GM12892 (cell line): ENCODE measurements at regions not wholly inside any gene's neighbourhood (a gene's known extent, or its start where the extent isn't known, plus 50 kb on each side); places are given as distances from the start of the nearest gene placed in this dataset.
"Not testable (repeated sequence)": the region's sequence is repeated elsewhere in the genome, so short reads cannot be mapped to it uniquely, and the experiment has no call there.

Experiments
- DNase-seq: peaks from one replicate; pipeline ENCODE4 v3.0.0; 2011; ENCODE audit not compliant: insufficient read length
- FAIRE-seq: peaks from 2 replicates; lab custom pipeline; 2011; peaks lifted over from hg19 to GRCh38; lab: Jason Lieb, UNC
- POLR2A ChIP-seq: IDR thresholded peaks from 2 replicates; pipeline ENCODE4 v1.6.1; 2011; ENCODE audit warnings: low read depth, low read length, control low read depth
- POLR2AphosphoS5 ChIP-seq: IDR thresholded peaks from 2 replicates; pipeline ENCODE4 v1.6.1; 2011; ENCODE audit warnings: low read depth, low read length, control low read depth
- TAF1 ChIP-seq: IDR thresholded peaks from 2 replicates; pipeline ENCODE4 v1.6.1; 2011; ENCODE audit warnings: low read depth, mild to moderate bottlenecking, control low read depth, low read length, borderline replicate concordance

DNA sequence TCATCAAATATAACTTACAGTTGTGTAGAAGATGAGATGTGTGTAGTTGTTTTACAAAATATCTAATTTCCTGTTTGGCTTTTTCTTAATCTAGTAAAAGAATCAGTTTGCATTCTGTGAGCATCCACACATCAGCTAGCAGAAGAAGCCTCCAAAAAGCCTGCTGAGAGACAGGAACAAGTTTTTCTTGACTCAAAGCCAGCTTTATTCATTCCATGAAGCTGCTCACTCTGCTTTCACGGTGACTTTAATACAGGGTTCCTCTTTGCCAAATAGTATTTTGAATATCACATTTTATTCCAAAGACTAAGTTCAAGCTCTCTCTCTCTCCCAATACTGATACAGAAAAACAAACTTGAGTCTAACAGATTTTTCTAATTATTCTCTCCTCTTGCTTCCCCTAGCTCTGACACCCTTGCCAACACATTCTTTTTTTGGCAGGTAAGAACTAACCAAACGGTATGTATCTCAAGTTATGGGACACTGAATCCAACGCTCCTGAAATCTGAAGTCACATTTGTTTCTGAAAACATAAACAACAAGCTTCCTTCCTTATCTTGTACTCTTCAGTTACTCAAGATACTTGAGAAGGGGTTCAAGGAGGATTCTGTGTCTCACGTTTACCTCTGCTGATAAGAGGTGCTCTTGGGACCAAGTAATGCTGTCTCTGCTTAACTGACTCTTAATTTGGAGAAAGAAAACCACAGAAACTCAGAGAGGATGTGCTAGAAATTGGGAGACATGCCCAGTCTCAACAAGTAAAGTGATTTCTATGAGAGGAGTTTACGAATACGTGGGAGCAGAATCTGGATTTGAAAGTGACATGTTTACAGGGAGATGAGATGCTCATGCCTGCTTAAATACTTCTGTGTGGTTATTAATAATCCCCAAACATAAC is 184.2 kb upstream of the SPTLC3 start:
- DNase-seq (no peak), FAIRE-seq (no peak)
- no peak for TF ChIP-seq TAF1
- TF ChIP-seq POLR2A = no peak
- TF ChIP-seq POLR2AphosphoS5 = no peak

DNA sequence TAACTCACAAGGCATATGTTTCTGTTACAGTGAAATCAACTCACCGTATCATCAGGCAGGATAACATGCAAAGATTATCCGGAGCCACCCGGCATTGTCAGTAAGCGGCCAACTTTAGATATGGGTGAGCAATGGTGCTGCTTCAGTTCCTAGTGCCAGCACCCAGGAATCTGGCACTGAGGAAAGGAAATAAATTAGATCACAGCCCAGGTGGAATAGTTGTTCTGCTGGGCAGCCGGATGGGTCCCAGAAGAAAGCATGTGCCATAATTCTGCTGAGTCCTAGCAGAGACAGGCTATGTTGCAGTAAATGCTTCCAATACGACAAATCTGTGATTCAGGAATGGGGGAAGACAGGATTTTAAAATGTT is 183.6 kb upstream of the SPTLC3 start:
- FAIRE-seq (no peak), DNase-seq (no peak)
- TF ChIP-seq TAF1 (no peak), POLR2AphosphoS5 (no peak), POLR2A (no peak)

DNA sequence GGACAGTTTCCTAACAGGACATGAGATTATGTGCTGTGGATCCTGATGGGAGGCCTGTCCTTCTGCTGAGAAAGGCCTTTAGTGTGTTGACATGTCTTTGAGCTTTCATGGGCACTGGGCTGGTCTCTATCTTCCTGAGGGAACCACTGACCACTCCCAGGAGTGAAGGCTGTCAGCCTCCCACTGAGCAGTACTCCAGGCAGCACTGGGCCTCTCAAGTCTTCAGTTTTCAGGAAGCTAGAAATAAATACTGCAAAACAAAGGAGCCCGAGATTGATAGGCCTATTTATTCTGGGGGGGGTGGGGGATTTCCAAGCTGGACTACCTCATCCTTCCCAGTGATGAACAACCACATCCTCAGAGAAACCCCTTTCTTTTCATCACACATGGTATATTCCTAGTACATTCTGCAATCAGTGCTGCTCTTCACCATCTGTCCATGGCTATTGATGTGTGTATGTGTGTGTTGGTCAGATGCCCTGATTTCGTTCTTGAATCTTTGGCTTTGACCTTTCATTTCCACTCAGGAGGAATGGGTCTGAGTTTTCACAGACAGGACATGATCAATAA is 180.9 kb upstream of the SPTLC3 start:
- no peak for FAIRE-seq
- no peak for DNase-seq
- no peak for TF ChIP-seq POLR2AphosphoS5
- TF ChIP-seq TAF1 = no peak
- no peak for TF ChIP-seq POLR2A

DNA sequence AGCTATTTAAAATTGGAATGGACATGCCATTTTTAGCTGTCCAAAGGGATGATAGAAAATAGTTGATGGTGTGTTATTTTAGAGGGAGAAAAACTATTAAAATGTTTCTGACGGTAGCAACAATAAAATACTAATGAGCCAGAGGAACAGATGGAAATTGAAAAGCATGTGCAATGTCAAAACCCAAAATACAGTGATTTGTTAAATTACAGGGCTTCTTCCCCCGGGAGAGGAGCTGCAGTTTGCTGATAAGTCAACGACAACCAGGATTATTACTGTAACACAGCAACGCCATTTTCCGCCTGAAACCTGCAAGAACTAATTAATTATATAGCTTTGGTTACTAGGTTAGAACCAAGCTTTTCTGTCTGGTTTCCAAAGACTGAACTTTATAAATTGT is 179.6 kb upstream of the SPTLC3 start:
- FAIRE-seq (no peak), DNase-seq (no peak)
- TF ChIP-seq TAF1 (no peak), POLR2A (no peak), POLR2AphosphoS5 (no peak)

DNA sequence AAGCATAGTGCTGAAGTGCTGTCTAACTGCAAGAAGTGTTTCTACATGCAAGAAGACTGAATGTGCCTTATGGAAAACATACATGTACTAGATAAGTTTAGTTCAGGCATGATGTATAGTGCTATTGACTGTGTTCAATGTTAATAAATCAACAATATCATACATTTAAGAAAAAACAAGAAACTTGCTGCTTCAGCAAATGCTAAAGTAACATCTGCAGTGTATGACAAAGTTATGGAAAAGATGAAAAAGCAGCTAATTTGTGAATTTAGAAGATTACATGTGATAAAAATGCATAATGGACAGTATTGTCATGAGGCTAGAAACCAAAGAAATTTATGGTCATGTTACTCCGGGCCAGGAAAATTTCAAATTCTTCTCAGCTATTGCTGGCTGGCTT is 174.9 kb upstream of the SPTLC3 start:
- FAIRE-seq (no peak), DNase-seq (no peak)
- no peak for TF ChIP-seq TAF1
- no peak for TF ChIP-seq POLR2A
- no peak for TF ChIP-seq POLR2AphosphoS5

GRCh38 chr20:12835999-12836398 is 172.8 kb upstream of the SPTLC3 start:
- no peak for FAIRE-seq
- TF ChIP-seq POLR2A = no peak
- no peak for TF ChIP-seq POLR2AphosphoS5
- no peak for TF ChIP-seq TAF1
- DNase-seq = no peak

DNA sequence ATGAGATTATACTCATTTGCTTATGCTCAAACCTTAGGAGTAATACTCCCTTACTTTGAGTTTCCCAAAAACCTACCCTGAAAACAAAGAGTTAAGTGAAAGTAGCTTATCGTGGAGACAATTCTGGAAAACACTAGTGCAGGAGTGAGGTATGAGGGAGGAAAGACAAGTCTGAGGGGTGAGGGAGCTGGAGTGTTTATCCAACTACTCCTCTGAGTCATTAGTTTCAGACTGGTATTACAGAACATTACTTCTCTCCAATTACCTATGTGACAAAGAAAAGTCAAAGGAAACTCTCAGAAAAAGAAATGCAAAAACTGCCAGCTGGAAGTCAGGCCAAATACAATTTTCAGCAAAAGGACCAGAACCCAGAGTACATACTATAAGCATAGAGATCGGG is 171.1 kb upstream of the SPTLC3 start:
- no peak for FAIRE-seq

GRCh38 chr20:12838261-12838866 is 170.4 kb upstream of the SPTLC3 start:
- FAIRE-seq (no peak), DNase-seq (no peak)
- TF ChIP-seq POLR2A = no peak
- no peak for TF ChIP-seq TAF1
- no peak for TF ChIP-seq POLR2AphosphoS5

More for the DNA sequence above, 171.1 kb upstream of the SPTLC3 start:
- TF ChIP-seq POLR2A (no peak), TAF1 (no peak), POLR2AphosphoS5 (no peak)
- no peak for DNase-seq

- TF ChIP-seq POLR2AphosphoS5 = no peak
- TF ChIP-seq TAF1 = no peak
- no peak for TF ChIP-seq POLR2A
- no peak for DNase-seq
These were observed 160.9 kb upstream of the SPTLC3 start for GRCh38 chr20:12847872-12848271.

GRCh38 chr20:12849225-12849910 is 159.4 kb upstream of the SPTLC3 start:
- no peak for FAIRE-seq
- TF ChIP-seq POLR2AphosphoS5 (no peak), TAF1 (no peak)
- no peak for DNase-seq

More at GRCh38 chr20:12847872-12848271, 160.9 kb upstream of the SPTLC3 start:
- FAIRE-seq = no peak

- not testable (repeated sequence) for DNase-seq, FAIRE-seq
These were observed 151.1 kb upstream of the SPTLC3 start for GRCh38 chr20:12857643-12858042.
